H9 (cell line): ENCODE measurements at regions not wholly inside any gene's neighbourhood (a gene's known extent, or its start where the extent isn't known, plus 50 kb on each side); places are given as distances from the start of the nearest gene placed in this dataset.

Experiments used
- DNase-seq: peaks from one replicate; pipeline ENCODE4 v3.0.0-alpha.2; 2017
- H2AFZ ChIP-seq: one replicate; pipeline ENCODE4 v1.6.1; 2013; ENCODE audit warnings: mild to moderate bottlenecking, low read length, control low read depth, moderate library complexity
- H2AK5ac ChIP-seq: 2 replicates; pipeline ENCODE4 v1.6.1; 2013; ENCODE audit warnings: low read length, control low read depth, mixed read lengths; ENCODE audit not compliant: insufficient read length
- H2BK120ac ChIP-seq: one replicate; pipeline ENCODE4 v1.6.1; 2013; ENCODE audit warnings: low read depth, mild to moderate bottlenecking, low read length, control low read depth, inconsistent platforms; ENCODE audit not compliant: poor library complexity, severe bottlenecking
- H2BK12ac ChIP-seq: 2 replicates; pipeline ENCODE4 v1.6.1; 2013; ENCODE audit warnings: low read length, control low read depth, mixed read lengths, low read depth; ENCODE audit not compliant: insufficient read length
- H2BK15ac ChIP-seq: 2 replicates; pipeline ENCODE4 v1.6.1; 2013; ENCODE audit warnings: low read depth, low read length, control low read depth
- H2BK20ac ChIP-seq: one replicate; pipeline ENCODE4 v1.6.1; 2013; ENCODE audit warnings: low read depth, mild to moderate bottlenecking, low read length, control low read depth, inconsistent platforms; ENCODE audit not compliant: poor library complexity, severe bottlenecking
- H2BK5ac ChIP-seq: 2 replicates; pipeline ENCODE4 v1.6.1; 2013; ENCODE audit warnings: low read length, control low read depth, mixed read lengths; ENCODE audit not compliant: insufficient read length
- H3K14ac ChIP-seq: 2 replicates; pipeline ENCODE4 v1.6.1; 2013; ENCODE audit warnings: low read length, control low read depth; ENCODE audit not compliant: insufficient read depth
- H3K18ac ChIP-seq: 2 replicates; pipeline ENCODE4 v1.6.1; 2013; ENCODE audit warnings: low read depth, mild to moderate bottlenecking, mixed read lengths, low read length, control low read depth; ENCODE audit not compliant: insufficient read length
- H3K23ac ChIP-seq: 2 replicates; pipeline ENCODE4 v1.6.1; 2013; ENCODE audit warnings: low read length, control low read depth, mixed read lengths, low read depth; ENCODE audit not compliant: insufficient read length
- H3K23me2 ChIP-seq: 2 replicates; pipeline ENCODE4 v1.6.1; 2013; ENCODE audit warnings: low read depth, mild to moderate bottlenecking, mixed read lengths, low read length, control low read depth; ENCODE audit not compliant: insufficient read length, poor library complexity, severe bottlenecking
- H3K27ac ChIP-seq: 2 replicates; pipeline ENCODE4 v1.5.1; 2013; ENCODE audit warnings: low read length, control low read depth, mixed read lengths, low read depth; ENCODE audit not compliant: insufficient read length
- H3K27me3 ChIP-seq: 2 replicates; pipeline ENCODE4 v1.6.1; 2013; ENCODE audit warnings: low read length, control low read depth, inconsistent platforms; ENCODE audit not compliant: insufficient read depth
- H3K4ac ChIP-seq: 2 replicates; pipeline ENCODE4 v1.6.1; 2013; ENCODE audit warnings: low read depth, mild to moderate bottlenecking, control low read depth, inconsistent platforms, low read length, moderate library complexity
- H3K4me1 ChIP-seq: 2 replicates; pipeline ENCODE4 v1.6.1; 2013; ENCODE audit warnings: low read length, control low read depth, inconsistent platforms; ENCODE audit not compliant: insufficient read depth
- H3K4me2 ChIP-seq: 2 replicates; pipeline ENCODE4 v1.6.1; 2013; ENCODE audit warnings: low read length, control low read depth, mixed read lengths; ENCODE audit not compliant: insufficient read length, insufficient read depth
- H3K56ac ChIP-seq: 2 replicates; pipeline ENCODE4 v1.6.1; 2013; ENCODE audit warnings: low read depth, mild to moderate bottlenecking, mixed read lengths, low read length, control low read depth; ENCODE audit not compliant: insufficient read length
- H3K79me1 ChIP-seq: 2 replicates; pipeline ENCODE4 v1.6.1; 2013; ENCODE audit warnings: low read depth, mild to moderate bottlenecking, moderate library complexity, low read length, control low read depth, inconsistent platforms; ENCODE audit not compliant: insufficient read depth, poor library complexity, severe bottlenecking
- H3K79me2 ChIP-seq: 2 replicates; pipeline ENCODE4 v1.6.1; 2013; ENCODE audit warnings: low read length, control low read depth, inconsistent platforms; ENCODE audit not compliant: insufficient read depth
- H3K9ac ChIP-seq: 2 replicates; pipeline ENCODE4 v1.6.1; 2013; ENCODE audit warnings: low read length, control low read depth, mixed read lengths; ENCODE audit not compliant: insufficient read length; ENCODE audit errors: extremely low read depth
- H3K9me3 ChIP-seq: one replicate; pipeline ENCODE4 v1.6.1; 2013; ENCODE audit warnings: low read depth, low read length, inconsistent platforms; ENCODE audit not compliant: control insufficient read depth
- H3T11ph ChIP-seq: one replicate; pipeline ENCODE4 v1.6.1; 2013; ENCODE audit warnings: mild to moderate bottlenecking, low read length, control low read depth, inconsistent platforms
- H4K20me1 ChIP-seq: one replicate; pipeline ENCODE4 v1.6.1; 2013; ENCODE audit not compliant: control insufficient read depth, insufficient read length, insufficient read depth
- H4K5ac ChIP-seq: 2 replicates; pipeline ENCODE4 v1.6.1; 2013; ENCODE audit warnings: low read depth, mild to moderate bottlenecking, mixed read lengths, low read length, control low read depth; ENCODE audit not compliant: insufficient read length
- H4K8ac ChIP-seq: replicated peaks from 2 replicates; pipeline ENCODE4 v1.6.1; 2013; ENCODE audit warnings: low read length, control low read depth, mixed read lengths, low read depth; ENCODE audit not compliant: insufficient read length
- H4K91ac ChIP-seq: 2 replicates; pipeline ENCODE4 v1.6.1; 2013; ENCODE audit warnings: low read depth, mild to moderate bottlenecking, moderate library complexity, mixed read lengths, low read length, control low read depth; ENCODE audit not compliant: insufficient read length
- H3K27ac Mint-ChIP-seq, 3 experiments: 2 replicates in 2 of 3; 3 replicates in 1 of 3; pipeline ENCODE4 v1.8.0; 2020 to 2021; ENCODE audit warnings: mixed read lengths in 3 of 3, mild to moderate bottlenecking in 1 of 3, moderate library complexity in 1 of 3
- H3K27me3 Mint-ChIP-seq: 2 replicates; pipeline ENCODE4 v1.8.0; 2021; ENCODE audit warnings: low read depth, mild to moderate bottlenecking, moderate library complexity, mixed read lengths
- H3K36me3 Mint-ChIP-seq, 3 experiments: 2 replicates in 2 of 3; 3 replicates in 1 of 3; pipeline ENCODE4 v1.8.0; 2020 to 2021; ENCODE audit warnings: low read depth in 3 of 3, mixed read lengths in 3 of 3; ENCODE audit not compliant: insufficient read depth in 1 of 3
- H3K4me1 Mint-ChIP-seq, 2 experiments: 2 replicates each; pipeline ENCODE4 v1.8.0; 2020; ENCODE audit warnings: mixed read lengths in 2 of 2
- H3K4me3 Mint-ChIP-seq, 2 experiments: 2 replicates in 1 of 2; 3 replicates in 1 of 2; pipeline ENCODE4 v1.8.0; 2020 to 2021; ENCODE audit warnings: mild to moderate bottlenecking in 2 of 2, mixed read lengths in 2 of 2, moderate library complexity in 1 of 2
- H3K9me3 Mint-ChIP-seq, 2 experiments: 2 replicates in 1 of 2; 3 replicates in 1 of 2; pipeline ENCODE4 v1.8.0; 2020; ENCODE audit warnings: mild to moderate bottlenecking in 2 of 2, mixed read lengths in 2 of 2, moderate library complexity in 1 of 2
- CTCF ChIP-seq: fragments of 200-600 bp; sonication (generic); conservative IDR thresholded peaks from 3 replicates; pipeline ENCODE4 v1.8.0; 2021; ENCODE audit warnings: antibody characterized with exemption, mild to moderate bottlenecking
- WGBS: extraction: QIAGEN DNeasy Blood & Tissue Kit; methylation state at CpG from one replicate; pipeline ENCODE4 v1.1.7; 2013; ENCODE audit warnings: missing lambda C conversion rate, low lambda C conversion rate, mixed read lengths; ENCODE audit not compliant: insufficient read length; ENCODE audit errors: extremely low coverage; 5-methylcytosine and 5-hydroxymethylcytosine counted together

DNA sequence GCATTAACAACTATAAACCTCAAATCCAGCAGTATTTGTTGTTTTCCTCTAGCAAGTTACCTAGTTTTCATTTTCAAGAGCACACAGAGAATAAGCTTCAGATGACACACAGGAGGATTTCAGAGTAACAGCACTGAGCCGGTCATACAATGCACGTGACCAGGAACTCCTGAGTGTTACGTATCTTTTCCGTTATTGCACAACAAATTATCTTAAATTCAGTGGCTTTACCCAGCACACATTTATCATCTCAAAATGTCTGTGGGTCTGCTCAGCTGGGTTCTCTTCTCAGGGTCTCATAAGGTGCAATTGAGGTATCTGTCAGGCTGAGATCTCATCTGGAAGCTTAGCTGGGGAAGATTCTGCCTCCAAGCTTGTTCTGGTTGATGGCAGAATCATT lies 379.5 kb upstream of the KLHL29 start:
- Histone ChIP-seq H3K79me1 (no peaks in the 10 kb centered on the region), H2AK5ac (no peak overlapping the region), H4K91ac (no peak overlapping the region), H3K23me2 (no peaks in the 10 kb centered on the region), H3K4ac (no peak overlapping the region), H3K56ac (no peak overlapping the region), H4K20me1 (no peaks in the 10 kb centered on the region), H2BK120ac (no peak overlapping the region), H4K5ac (no peak overlapping the region), H2BK20ac (no peak overlapping the region), H3K4me1 (no peaks in the 10 kb centered on the region), H3T11ph (no peak overlapping the region), H3K4me2 (no peak overlapping the region), H2AFZ (no peak overlapping the region), H3K79me2 (no peaks in the 10 kb centered on the region), H2BK15ac (no peak overlapping the region), H2BK5ac (no peak overlapping the region), H3K14ac (no peak overlapping the region), H3K23ac (no peak overlapping the region), H2BK12ac (no peak overlapping the region), H3K18ac (no peak overlapping the region), H3K9me3 (no peaks in the 10 kb centered on the region), H4K8ac (no peak overlapping the region), H3K9ac (no peak overlapping the region), H3K27ac (no peak overlapping the region), H3K27me3 (no peaks in the 10 kb centered on the region)
- TF ChIP-seq CTCF, result no peak
- no peak overlapping the region for H3K4me3 Mint-ChIP-seq
- no peak for DNase-seq
- no peaks in the 10 kb centered on the region for H3K4me1 Mint-ChIP-seq
- whole genome bisulfite sequencing, result no CpG with 5 or more reads among the region's 4 CpGs
- H3K36me3 Mint-ChIP-seq, result no peaks in the 10 kb centered on the region
- no peaks in the 10 kb centered on the region for H3K9me3 Mint-ChIP-seq
- no peaks in the 10 kb centered on the region; the same call in 1 of the 2 replicates for H3K27me3 Mint-ChIP-seq
- H3K27ac Mint-ChIP-seq, result no peak overlapping the region
